ENCODE measurements at regions not wholly inside any gene's neighbourhood (a gene's known extent, or its start where the extent isn't known, plus 50 kb on each side); places are given as distances from the start of the nearest gene placed in this dataset.

- TF ChIP-seq CTCF (IDR thresholded peaks at IDR 0.05 in 2 of 3, conservative IDR thresholded peaks at IDR 0.05 in 1 of 3; ENCODE audit: borderline replicate concordance in 1 of 3, insufficient read depth in 1 of 3, low read depth in 2 of 3, low read length in 2 of 3) (no peak), POLR2A (IDR thresholded peaks at IDR 0.05; ENCODE audit: borderline replicate concordance, extremely low read depth, insufficient read depth, insufficient read length) (no peak), RAD21 (IDR thresholded peaks at IDR 0.05; ENCODE audit: low read depth) (no peak), MAX (IDR thresholded peaks at IDR 0.05) (no peak)
Observed at GRCh38 chr1:193588311-193589082, 402.1 kb upstream of the B3GALT2 start.

Measured in HCT116 (cell line).